HCT116 (cell line): ENCODE measurements at regions not wholly inside any gene's neighbourhood (a gene's known extent, or its start where the extent isn't known, plus 50 kb on each side); places are given as distances from the start of the nearest gene placed in this dataset.

Source experiments
- ATAC-seq: fragments of 200-7000 bp; cut with Tn5 transposase; 2 replicates; pipeline ENCODE4 v1.9.1; 2020; ENCODE audit warnings: mild to moderate bottlenecking, moderate library complexity
- BruUV-seq: library from RNA; stranded (reverse); fragments of 400-500 nt; replicated peaks from 2 replicates; lab custom pipeline; 2021; lab: Mats Ljungman, UMichigan
- CTCF ChIA-PET: fragments of 300-600 bp; sonication (Branson Sonifier 250); formaldehyde crosslinking; loops from one replicate; lab custom pipeline; 2021; ENCODE audit warnings: antibody characterized with exemption; lab: Charles Lee
- POLR2A ChIA-PET: fragments of 300-600, 350-600 bp; sonication (Branson Sonifier 250); formaldehyde crosslinking; loops from one replicate; lab custom pipeline; 2021; ENCODE audit warnings: antibody characterized with exemption; lab: Charles Lee
- RAD21 ChIA-PET, 2 experiments: fragments of 300-600 bp; sonication (Branson Sonifier 250); formaldehyde crosslinking; loops; one replicate each; lab custom pipeline; 2023; ENCODE audit warnings: low total read pairs in 2 of 2; ENCODE audit not compliant: uncharacterized antibody in 2 of 2, unreplicated experiment in 2 of 2, low non-redundant PET in 1 of 2; lab: Charles Lee
- DNase-seq: peaks from one replicate; pipeline ENCODE4 v3.0.0-alpha.2; 2010; ENCODE audit warnings: low read depth, low spot score
- H2AFZ ChIP-seq: fragments of 200-600 bp; shearing (Covaris generic), sonication (generic); 2 replicates; pipeline ENCODE4 v1.6.1; 2017; ENCODE audit warnings: low read depth, mixed run types, mixed read lengths, antibody characterized with exemption, low read length; ENCODE audit not compliant: poor library complexity, severe bottlenecking
- H3K27ac ChIP-seq: 2 replicates; pipeline ENCODE4 v1.5.1; 2012; ENCODE audit warnings: low read depth, low read length
- H3K27me3 ChIP-seq: fragments of 200-600 bp; sonication (generic); 2 replicates; pipeline ENCODE4 v1.6.1; 2016; ENCODE audit warnings: mixed run types, low read length, mixed read lengths; ENCODE audit not compliant: insufficient read depth
- H3K36me3 ChIP-seq, 2 experiments: fragments of 200-500 bp in 1 of 2; fragments of 200-600 bp in 1 of 2; sonication (Bioruptor generic) in 1 of 2; sonication (generic) in 1 of 2; 2 replicates each; pipeline versions ENCODE4 v1.5.1 to v1.6.1; 2014 to 2016; ENCODE audit warnings: low read length in 2 of 2, inconsistent platforms in 1 of 2, mixed read lengths in 1 of 2, mixed run types in 1 of 2; ENCODE audit not compliant: insufficient read depth in 2 of 2, control insufficient read depth in 1 of 2
- H3K4me1 ChIP-seq, 2 experiments: fragments of 200-600 bp in 1 of 2; sonication (generic) in 1 of 2; 2 replicates each; pipeline versions ENCODE4 v1.5.1 to v1.6.1; 2012 to 2017; ENCODE audit warnings: low read length in 2 of 2, inconsistent platforms in 1 of 2, mild to moderate bottlenecking in 1 of 2, mixed read lengths in 1 of 2, mixed run types in 1 of 2, moderate library complexity in 1 of 2; ENCODE audit not compliant: insufficient read depth in 2 of 2, control insufficient read depth in 1 of 2
- H3K4me2 ChIP-seq: fragments of 200-600 bp; sonication (generic); 2 replicates; pipeline ENCODE4 v1.6.1; 2017; ENCODE audit warnings: mixed run types, low read length, mixed read lengths
- H3K4me3 ChIP-seq, 2 experiments: fragments of 200-600 bp in 1 of 2; sonication (generic) in 1 of 2; replicated peaks in 1 of 2; 2 replicates each; pipeline ENCODE4 v1.5.1; 2011 to 2016; ENCODE audit warnings: low read length in 2 of 2, control low read depth in 1 of 2, low read depth in 1 of 2, mild to moderate bottlenecking in 1 of 2, mixed read lengths in 1 of 2, mixed run types in 1 of 2
- H3K79me2 ChIP-seq: fragments of 200-600 bp; sonication (generic); 2 replicates; pipeline ENCODE4 v1.6.1; 2017; ENCODE audit warnings: mild to moderate bottlenecking, mixed run types, low read length, moderate library complexity, mixed read lengths; ENCODE audit not compliant: insufficient read depth
- H3K9ac ChIP-seq: fragments of 200-600 bp; sonication (generic); 2 replicates; pipeline ENCODE4 v1.6.1; 2016; ENCODE audit warnings: low read length, mixed read lengths
- H3K9me2 ChIP-seq: fragments of 200-600 bp; sonication (generic), shearing (Covaris generic); 2 replicates; pipeline ENCODE4 v1.6.1; 2017; ENCODE audit warnings: mixed run types, mild to moderate bottlenecking, moderate library complexity; ENCODE audit not compliant: insufficient read depth
- H3K9me3 ChIP-seq, 2 experiments: fragments of 200-500 bp in 1 of 2; fragments of 200-600 bp in 1 of 2; sonication (Bioruptor generic) in 1 of 2; sonication (generic) in 1 of 2; 2 replicates each; pipeline ENCODE4 v1.6.1; 2014 to 2017; ENCODE audit warnings: low read length in 2 of 2, mixed read lengths in 2 of 2, inconsistent platforms in 1 of 2, low read depth in 1 of 2, mild to moderate bottlenecking in 1 of 2, mixed run types in 1 of 2, moderate library complexity in 1 of 2; ENCODE audit not compliant: control insufficient read depth in 1 of 2, insufficient read depth in 1 of 2
- H4K20me1 ChIP-seq: fragments of 200-600 bp; sonication (generic), shearing (Covaris generic); 2 replicates; pipeline ENCODE4 v1.6.1; 2017; ENCODE audit warnings: mixed run types, mild to moderate bottlenecking, moderate library complexity; ENCODE audit not compliant: insufficient read depth
- ATF3 ChIP-seq: IDR thresholded peaks from 2 replicates; pipeline ENCODE4 v1.6.1; 2012
- CBX3 ChIP-seq: IDR thresholded peaks from 2 replicates; pipeline ENCODE4 v1.6.1; 2012; ENCODE audit warnings: low read depth
- CEBPB ChIP-seq: IDR thresholded peaks from 2 replicates; pipeline ENCODE4 v1.6.1; 2012; ENCODE audit warnings: low read depth
- ELF1 ChIP-seq: IDR thresholded peaks from 2 replicates; pipeline ENCODE4 v1.6.1; 2012; ENCODE audit warnings: low read depth, borderline replicate concordance
- EZH2 ChIP-seq: fragments of 200-600 bp; sonication (generic); IDR thresholded peaks from 2 replicates; pipeline ENCODE4 v1.6.1; 2017; ENCODE audit warnings: antibody characterized with exemption, mixed run types
- EZH2phosphoT487 ChIP-seq: fragments of 200-600 bp; IDR thresholded peaks from 2 replicates; pipeline ENCODE4 v1.6.1; 2018; ENCODE audit warnings: antibody characterized with exemption, borderline replicate concordance
- FOSL1 ChIP-seq: IDR thresholded peaks from 2 replicates; pipeline ENCODE4 v1.6.1; 2012; ENCODE audit warnings: low read depth
- JUND ChIP-seq: IDR thresholded peaks from 2 replicates; pipeline ENCODE4 v1.6.1; 2012
- MAX ChIP-seq: IDR thresholded peaks from 2 replicates; pipeline ENCODE4 v1.6.1; 2012
- POLR2A ChIP-seq: IDR thresholded peaks from 2 replicates; pipeline ENCODE4 v1.7.0; 2011; ENCODE audit warnings: borderline replicate concordance; ENCODE audit not compliant: insufficient read depth, insufficient read length; ENCODE audit errors: extremely low read depth
- POLR2AphosphoS5 ChIP-seq: IDR thresholded peaks from 2 replicates; pipeline ENCODE4 v1.6.1; 2011; ENCODE audit warnings: mild to moderate bottlenecking, low read depth, low read length, moderate library complexity
- RAD21 ChIP-seq: IDR thresholded peaks from 2 replicates; pipeline ENCODE4 v1.6.1; 2012; ENCODE audit warnings: low read depth, mild to moderate bottlenecking
- SP1 ChIP-seq: IDR thresholded peaks from 2 replicates; pipeline ENCODE4 v1.6.1; 2012; ENCODE audit warnings: low read depth
- SRF ChIP-seq: IDR thresholded peaks from 2 replicates; pipeline ENCODE4 v1.6.1; 2012; ENCODE audit warnings: low read depth
- TCF7L2 ChIP-seq: IDR thresholded peaks from 2 replicates; pipeline ENCODE4 v1.7.0; 2011; ENCODE audit warnings: borderline replicate concordance, inconsistent platforms; ENCODE audit not compliant: insufficient read depth, insufficient read length; ENCODE audit errors: extremely low read depth
- YY1 ChIP-seq: IDR thresholded peaks from 2 replicates; pipeline ENCODE4 v1.6.1; 2011; ENCODE audit warnings: low read length, low read depth, moderate library complexity, mild to moderate bottlenecking; ENCODE audit not compliant: insufficient replicate concordance; ENCODE audit errors: extremely low read depth
- ZBTB33 ChIP-seq: IDR thresholded peaks from 2 replicates; pipeline ENCODE4 v1.6.1; 2011; ENCODE audit warnings: mild to moderate bottlenecking, low read length, moderate library complexity; ENCODE audit not compliant: insufficient replicate concordance; ENCODE audit errors: extremely low read depth
- ZFX ChIP-seq: fragments of 450-650 bp; IDR thresholded peaks from 2 replicates; pipeline ENCODE4 v1.6.1; 2017
- intact Hi-C: fragments of 100-400 bp; cut with micrococcal nuclease; formaldehyde crosslinking; loops from 2 replicates; pipeline ENCODE4 v1.10.0; 2022

GRCh38 chr17:71071041-71071440 lies 901.7 kb downstream of the KCNJ2 start:
- Histone ChIP-seq H3K9me2 (0 out of 2 replicates have a peak, but pooled peaks cover 3% of the 10 kb centered on the region), H3K4me2 (peak overlapping the region; percentile 70), H3K36me3 (no peaks in the 10 kb centered on the region), H3K79me2 (no peaks in the 10 kb centered on the region), H3K4me1 (peaks cover 6 to 22% of the 10 kb centered on the region in 2 experiments; a peak in 3 of 4 replicates), H2AFZ (peak overlapping the region; percentile 72), H3K9ac (no peak overlapping the region), H3K27me3 (no peaks in the 10 kb centered on the region), H3K27ac (no peak overlapping the region), H3K4me3 (no peak overlapping the region), H4K20me1 (no peaks in the 10 kb centered on the region), H3K9me3 (no peaks in the 10 kb centered on the region)
- ChIA-PET POLR2A (no interaction called here), CTCF (no interaction called here), RAD21 (no interaction called here)
- BruUV-seq: no TSS peak
- ATAC-seq (no peak), DNase-seq (peak; percentile 10)
- peak; percentile 98 for TF ChIP-seq TCF7L2
- TF ChIP-seq CBX3: no peak
- TF ChIP-seq SP1: peak; percentile 34; the same call in 1 of the 2 replicates
- TF ChIP-seq JUND: peak; percentile 43; the same call in 1 of the 2 replicates
- intact Hi-C loops: loop anchor here (10.0 kb wide), 1 partner anchor 344 kb away; no protein-coding TSS in a partner anchor

GRCh38 chr17:71071837-71072236 lies 902.5 kb downstream of the KCNJ2 start:
- no peaks in the 10 kb centered on the region for H3K9me3 ChIP-seq
- ATAC-seq (peak; percentile 100), DNase-seq (peak; percentile 98)
- H4K20me1 ChIP-seq: no peaks in the 10 kb centered on the region
- TF ChIP-seq SP1: peak; percentile 86
- peak; percentile 51 for TF ChIP-seq POLR2A
- no peak for TF ChIP-seq EZH2
- TF ChIP-seq ELF1: no peak; the same call in 1 of the 2 replicates
- peak; percentile 99 for TF ChIP-seq JUND
- no peak for TF ChIP-seq ATF3
- TF ChIP-seq MAX: peak; percentile 3; the same call in 1 of the 2 replicates
- peak; percentile 85 for TF ChIP-seq POLR2AphosphoS5
- TF ChIP-seq SRF: peak; percentile 79
- TF ChIP-seq ZBTB33: peak; percentile 65
- TF ChIP-seq YY1: peak; percentile 76
- TF ChIP-seq CBX3: peak; percentile 99
- TF ChIP-seq FOSL1: peak; percentile 99
- no peak for TF ChIP-seq RAD21
- no peak for TF ChIP-seq ZFX
- peak; percentile 81 for TF ChIP-seq TCF7L2
- 0 out of 2 replicates have a peak, but pooled peaks have one; percentile 13 for TF ChIP-seq CEBPB
- no peak for TF ChIP-seq EZH2phosphoT487
- ChIA-PET RAD21 (no interaction called here), CTCF (interaction anchor here (0.5 to 3.4 kb wide), 4 partner anchors 9 to 305 kb away, joined by 3 to 17 read pairs (median 8); no protein-coding TSS in a partner anchor), POLR2A (interaction anchor here (0.6 to 1.4 kb wide), 2 partner anchors 14 to 304 kb away, joined by 3 to 5 read pairs; no protein-coding TSS in a partner anchor)
- peak overlapping the region; percentile 10; the same call in 1 of the 2 replicates for H3K9ac ChIP-seq
- intact Hi-C loops: loop anchor here (10.0 kb wide), 1 partner anchor 343 kb away; no protein-coding TSS in a partner anchor
- H3K27me3 ChIP-seq: no peaks in the 10 kb centered on the region
- peaks cover 6 to 22% of the 10 kb centered on the region in 2 experiments; a peak in 3 of 4 replicates for H3K4me1 ChIP-seq
- no peaks in the 10 kb centered on the region for H3K36me3 ChIP-seq
- H2AFZ ChIP-seq: peak overlapping the region; percentile 72
- peak overlapping the region in 1 of 2 experiments; percentile 34; a peak in 2 of 4 replicates for H3K4me3 ChIP-seq
- 0 out of 2 replicates have a peak, but pooled peaks cover 3% of the 10 kb centered on the region for H3K9me2 ChIP-seq
- H3K79me2 ChIP-seq: no peaks in the 10 kb centered on the region
- no TSS peak for BruUV-seq
- H3K27ac ChIP-seq: peak overlapping the region; percentile 32; the same call in 1 of the 2 replicates
- H3K4me2 ChIP-seq: peak overlapping the region; percentile 70
